Kidney (tissue), 13 donors: ENCODE measurements at regions not wholly inside any gene's neighbourhood (a gene's known extent, or its start where the extent isn't known, plus 50 kb on each side); places are given as distances from the start of the nearest gene placed in this dataset.

Source experiments
- DNase-seq, 5 donors: peaks; one replicate each; pipeline ENCODE4 v3.0.0-alpha.2; 2013 to 2020
- FAIRE-seq: peaks from 2 replicates; lab custom pipeline; 2012; peaks lifted over from hg19 to GRCh38; lab: Jason Lieb, UNC
- H3K27ac ChIP-seq, 2 donors: one replicate each; pipeline ENCODE4 v1.7.0; 2013; ENCODE audit warnings: low read depth in 2 of 2, low read length in 2 of 2, inconsistent platforms in 1 of 2
- H3K27me3 ChIP-seq: one replicate; pipeline ENCODE4 v1.7.1; 2013; ENCODE audit warnings: low read length, inconsistent platforms; ENCODE audit not compliant: control insufficient read depth, insufficient read depth
- H3K36me3 ChIP-seq, 3 donors: one replicate each; pipeline versions ENCODE4 v1.7.0 to v1.7.1; 2013; ENCODE audit warnings: low read length in 3 of 3, control low read depth in 1 of 3, inconsistent platforms in 1 of 3; ENCODE audit not compliant: insufficient read depth in 3 of 3, control insufficient read depth in 2 of 3
- H3K4me1 ChIP-seq, 3 donors: one replicate each; pipeline versions ENCODE4 v1.7.0 to v1.7.1; 2013; ENCODE audit warnings: low read length in 3 of 3, inconsistent platforms in 1 of 3, low read depth in 1 of 3; ENCODE audit not compliant: control insufficient read depth in 2 of 3, insufficient read depth in 2 of 3
- H3K4me3 ChIP-seq, 3 donors: one replicate each; pipeline versions ENCODE4 v1.7.0 to v1.8.1; 2013; ENCODE audit warnings: low read length in 3 of 3, control low read depth in 1 of 3, inconsistent platforms in 1 of 3
- H3K9ac ChIP-seq, 3 donors: one replicate each; pipeline versions ENCODE4 v1.7.0 to v1.7.1; 2013; ENCODE audit warnings: low read length in 3 of 3, control low read depth in 1 of 3, inconsistent platforms in 1 of 3
- H3K9me3 ChIP-seq, 3 donors: one replicate each; pipeline versions ENCODE4 v1.7.0 to v1.7.1; 2013; ENCODE audit warnings: low read length in 3 of 3, control low read depth in 1 of 3, inconsistent platforms in 1 of 3; ENCODE audit not compliant: control insufficient read depth in 2 of 3, insufficient read depth in 1 of 3
- CTCF ChIP-seq: IDR thresholded peaks from 3 replicates; pipeline ENCODE4 v1.5.1; 2012; ENCODE audit warnings: mild to moderate bottlenecking, moderate library complexity, borderline replicate concordance; ENCODE audit not compliant: insufficient read depth; ENCODE audit errors: extremely low read depth
- intact Hi-C: fragments of 100-400 bp; cut with DNase I; formaldehyde crosslinking; loops from one replicate; pipeline ENCODE4 v1.11.1; 2022
- donor health status: control.
- donor health status: control.
- donor health status: control.
- donor health status: control.
- donor health status: control.
- donor health status: DM: yes; HTN: yes; CAD: no.
- donor health status: Normal renal cell carcinoma (clear cell type).

DNA sequence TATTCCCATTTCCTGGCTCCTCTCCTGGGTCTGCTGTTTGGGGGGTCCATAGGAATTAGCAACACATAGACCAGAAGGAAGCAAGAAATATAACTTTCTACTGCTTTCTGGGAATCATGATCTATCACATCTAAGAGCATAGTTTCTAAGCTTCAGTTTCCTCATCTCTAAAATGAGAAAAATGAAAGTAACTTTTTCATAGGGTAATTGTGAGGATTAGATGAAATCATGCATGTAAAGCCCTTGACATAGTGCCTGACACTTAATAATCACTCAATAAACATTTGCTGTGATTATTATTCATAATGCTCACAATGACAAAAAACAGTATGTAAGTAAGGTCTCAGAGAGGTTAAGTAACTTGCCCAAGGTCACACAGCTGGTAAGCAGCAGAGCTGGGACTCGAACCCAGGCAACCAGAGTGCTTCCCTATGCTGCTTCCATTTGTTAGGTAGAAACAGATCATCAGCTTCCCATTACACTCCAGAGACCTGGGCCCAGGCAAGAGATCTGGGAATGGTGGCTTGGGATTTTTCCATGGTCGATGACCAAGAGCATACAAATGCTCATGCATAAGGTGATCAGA, 86.6 kb upstream of the MAFB start:
- Histone ChIP-seq H3K4me3 (no peak overlapping the region), H3K27me3 (no peaks in the 10 kb centered on the region), H3K9me3 (no peaks in the 10 kb centered on the region), H3K27ac (no peak overlapping the region), H3K36me3 (no peaks in the 10 kb centered on the region), H3K4me1 (peaks cover 0 to 8% (median 0%) of the 10 kb centered on the region in 3 donors), H3K9ac (no peak overlapping the region)
- FAIRE-seq (no peak), DNase-seq (no peak)
- no peak for TF ChIP-seq CTCF
- intact Hi-C loops = no loop called here

- Histone ChIP-seq H3K36me3 (no peaks in the 10 kb centered on the region), H3K9ac (no peak overlapping the region), H3K27ac (no peak overlapping the region), H3K9me3 (no peaks in the 10 kb centered on the region), H3K27me3 (no peaks in the 10 kb centered on the region), H3K4me3 (no peak overlapping the region), H3K4me1 (peaks cover 0 to 2% (median 0%) of the 10 kb centered on the region in 3 donors)
- TF ChIP-seq CTCF = no peak
- DNase-seq = no peak
- FAIRE-seq = no peak
- intact Hi-C loops = no loop called here
Measured at GRCh38 chr20:40776466-40777457, 87.7 kb upstream of the MAFB start.

- Histone ChIP-seq H3K4me1 (no peaks in the 10 kb centered on the region), H3K27ac (no peak overlapping the region), H3K36me3 (no peaks in the 10 kb centered on the region), H3K27me3 (no peaks in the 10 kb centered on the region), H3K4me3 (no peak overlapping the region), H3K9ac (no peak overlapping the region), H3K9me3 (no peaks in the 10 kb centered on the region)
- DNase-seq (no peak), FAIRE-seq (no peak)
- no peak for TF ChIP-seq CTCF
- intact Hi-C loops = no loop called here
Measured at GRCh38 chr20:40777653-40778052, 88.6 kb upstream of the MAFB start.
